Left ventricle myocardium inferior (tissue), 1 donor: ENCODE measurements at regions not wholly inside any gene's neighbourhood (a gene's known extent, or its start where the extent isn't known, plus 50 kb on each side); places are given as distances from the start of the nearest gene placed in this dataset.

Experiments used
- DNase-seq: peaks from one replicate; pipeline ENCODE4 v3.0.0-alpha.2; 2020
- H3K27ac ChIP-seq: fragments of 200-600 bp; replicated peaks from 2 replicates; pipeline ENCODE4 v1.8.0; 2021
- H3K27me3 ChIP-seq: fragments of 200-600 bp; 2 replicates; pipeline ENCODE4 v1.8.0; 2021; ENCODE audit warnings: low read depth
- H3K36me3 ChIP-seq: fragments of 200-600 bp; 2 replicates; pipeline ENCODE4 v1.8.0; 2021
- H3K4me1 ChIP-seq: fragments of 200-600 bp; 2 replicates; pipeline ENCODE4 v1.8.0; 2021
- H3K4me3 ChIP-seq: fragments of 200-600 bp; 2 replicates; pipeline ENCODE4 v1.8.0; 2021; ENCODE audit warnings: mild to moderate bottlenecking, moderate library complexity
- H3K9me3 ChIP-seq: fragments of 200-600 bp; replicated peaks from 2 replicates; pipeline ENCODE4 v1.8.0; 2021
- CTCF ChIP-seq: fragments of 200-600 bp; IDR thresholded peaks from 2 replicates; pipeline ENCODE4 v1.8.0; 2021; ENCODE audit warnings: antibody characterized with exemption, mild to moderate bottlenecking, borderline replicate concordance
- intact Hi-C: fragments of 100-400 bp; cut with micrococcal nuclease; formaldehyde crosslinking; loops from one replicate; pipeline ENCODE4 v1.11.0; 2022
- donor health status: DM: no; HTN: yes; CAD: no; lungs with severe emphysema.

GRCh38 chr9:116095403-116095802 lies 58.2 kb upstream of the PAPPA start:
- Histone ChIP-seq H3K27ac (no peak overlapping the region), H3K4me3 (no peak overlapping the region), H3K27me3 (no peaks in the 10 kb centered on the region), H3K36me3 (no peaks in the 10 kb centered on the region), H3K4me1 (no peaks in the 10 kb centered on the region), H3K9me3 (no peaks in the 10 kb centered on the region)
- intact Hi-C loops: no loop called here
- DNase-seq: no peak
- no peak for TF ChIP-seq CTCF

- H3K27ac ChIP-seq: no peak overlapping the region
- no peaks in the 10 kb centered on the region for H3K36me3 ChIP-seq
- no peaks in the 10 kb centered on the region for H3K4me1 ChIP-seq
- no peaks in the 10 kb centered on the region for H3K9me3 ChIP-seq
- no peaks in the 10 kb centered on the region for H3K27me3 ChIP-seq
- intact Hi-C loops: no loop called here
- DNase-seq: no peak
- no peak for TF ChIP-seq CTCF
- no peak overlapping the region for H3K4me3 ChIP-seq
These were observed 57.5 kb upstream of the PAPPA start for GRCh38 chr9:116096046-116096445.

- Histone ChIP-seq H3K4me3 (no peak overlapping the region), H3K36me3 (no peaks in the 10 kb centered on the region), H3K27ac (no peak overlapping the region), H3K4me1 (no peaks in the 10 kb centered on the region), H3K9me3 (no peaks in the 10 kb centered on the region), H3K27me3 (no peaks in the 10 kb centered on the region)
- no peak for DNase-seq
- TF ChIP-seq CTCF: no peak
- intact Hi-C loops: no loop called here
These were observed 56.7 kb upstream of the PAPPA start for GRCh38 chr9:116096853-116097252.

- TF ChIP-seq CTCF: no peak
- Histone ChIP-seq H3K36me3 (no peaks in the 10 kb centered on the region), H3K27me3 (no peaks in the 10 kb centered on the region), H3K4me3 (no peak overlapping the region), H3K4me1 (no peaks in the 10 kb centered on the region), H3K9me3 (no peaks in the 10 kb centered on the region), H3K27ac (no peak overlapping the region)
- no peak for DNase-seq
- intact Hi-C loops: no loop called here
These were observed 55.1 kb upstream of the PAPPA start for GRCh38 chr9:116098476-116098875.

- H3K27me3 ChIP-seq: no peaks in the 10 kb centered on the region
- H3K27ac ChIP-seq: no peak overlapping the region
- intact Hi-C loops: no loop called here
- no peaks in the 10 kb centered on the region for H3K36me3 ChIP-seq
- TF ChIP-seq CTCF: no peak
- no peak overlapping the region for H3K4me3 ChIP-seq
- no peaks in the 10 kb centered on the region for H3K9me3 ChIP-seq
- H3K4me1 ChIP-seq: no peaks in the 10 kb centered on the region
- no peak for DNase-seq
These were observed 53.8 kb upstream of the PAPPA start for GRCh38 chr9:116099821-116100220.

GRCh38 chr9:116100711-116101121 lies 52.9 kb upstream of the PAPPA start:
- no peaks in the 10 kb centered on the region for H3K36me3 ChIP-seq
- intact Hi-C loops: no loop called here
- no peak for TF ChIP-seq CTCF
- no peak overlapping the region for H3K27ac ChIP-seq
- H3K9me3 ChIP-seq: no peaks in the 10 kb centered on the region
- no peaks in the 10 kb centered on the region for H3K27me3 ChIP-seq
- H3K4me3 ChIP-seq: no peak overlapping the region
- H3K4me1 ChIP-seq: no peaks in the 10 kb centered on the region
- no peak for DNase-seq
